Spleen (tissue), 11 donors: ENCODE measurements at regions not wholly inside any gene's neighbourhood (a gene's known extent, or its start where the extent isn't known, plus 50 kb on each side); places are given as distances from the start of the nearest gene placed in this dataset.

Source experiments
- DNase-seq: peaks from one replicate; pipeline ENCODE4 v3.0.0-alpha.2; 2020
- H3K27ac ChIP-seq, 8 donors: fragments of 200-600 bp; sonication (generic) in 7 of 8; 1 replicate in 4 of 8; 2 replicates in 4 of 8; pipeline versions ENCODE4 v1.5.0 to v1.8.0; 2016 to 2021; ENCODE audit warnings: inconsistent platforms in 4 of 8, mild to moderate bottlenecking in 4 of 8, moderate library complexity in 1 of 8
- H3K27me3 ChIP-seq, 7 donors: fragments of 200-600 bp; sonication (generic) in 6 of 7; replicated peaks in 1 of 7; 1 replicate in 4 of 7; 2 replicates in 3 of 7; pipeline versions ENCODE4 v1.5.0 to v1.8.0; 2016 to 2021; ENCODE audit warnings: inconsistent platforms in 3 of 7, mild to moderate bottlenecking in 1 of 7
- H3K36me3 ChIP-seq, 6 donors: fragments of 200-600 bp; sonication (generic) in 5 of 6; 1 replicate in 4 of 6; 2 replicates in 2 of 6; pipeline versions ENCODE4 v1.5.0 to v1.8.0; 2016 to 2021; ENCODE audit warnings: inconsistent platforms in 2 of 6
- H3K4me1 ChIP-seq, 6 donors: fragments of 200-600 bp; sonication (generic) in 5 of 6; 1 replicate in 3 of 6; 2 replicates in 3 of 6; pipeline versions ENCODE4 v1.5.0 to v1.8.0; 2016 to 2021; ENCODE audit warnings: inconsistent platforms in 3 of 6
- H3K4me3 ChIP-seq, 8 donors: fragments of 200-600 bp; sonication (generic) in 7 of 8; 1 replicate in 4 of 8; 2 replicates in 4 of 8; pipeline versions ENCODE4 v1.5.0 to v1.8.0; 2016 to 2021; ENCODE audit warnings: inconsistent platforms in 4 of 8, mild to moderate bottlenecking in 4 of 8, moderate library complexity in 2 of 8
- H3K9me3 ChIP-seq, 8 donors: fragments of 200-600 bp; sonication (generic) in 7 of 8; 1 replicate in 4 of 8; 2 replicates in 4 of 8; pipeline versions ENCODE4 v1.5.0 to v1.8.0; 2016 to 2021; ENCODE audit warnings: inconsistent platforms in 4 of 8
- CTCF ChIP-seq, 11 experiments: fragments of 200-600 bp in 7 of 11; fragments of 450-650 bp in 4 of 11; sonication (generic) in 4 of 11; IDR thresholded peaks in 8 of 11; conservative IDR thresholded peaks in 3 of 11; 1 replicate in 7 of 11; 2 replicates in 4 of 11; pipeline versions ENCODE4 v1.4.0 to v1.8.0; 2016 to 2021; ENCODE audit warnings: antibody characterized with exemption in 11 of 11, inconsistent platforms in 4 of 11, mild to moderate bottlenecking in 1 of 11
- POLR2A ChIP-seq, 3 donors: fragments of 450-650 bp; IDR thresholded peaks; one replicate each; pipeline ENCODE4 v1.5.1; 2017; ENCODE audit warnings: antibody characterized with exemption in 3 of 3, mild to moderate bottlenecking in 1 of 3
- POLR2AphosphoS5 ChIP-seq, 3 donors: sonication (generic); formaldehyde crosslinking; IDR thresholded peaks; one replicate each; pipeline ENCODE4 v1.5.1; 2017; ENCODE audit warnings: antibody characterized with exemption in 3 of 3
- WGBS, 5 donors: extraction: QIAGEN DNeasy Blood & Tissue Kit in 3 of 5; methylation state at CpG; one replicate each; pipeline versions ENCODE4 v1.1.5 to v1.1.7; 2013 to 2018; 5-methylcytosine and 5-hydroxymethylcytosine counted together
- intact Hi-C: fragments of 100-400 bp; cut with DNase I; formaldehyde crosslinking; loops from one replicate; pipeline ENCODE4 v1.15.0; 2023; ENCODE audit warnings: low total_unique reads
- donor health status: healthy with polysubstance abuse.
- donor health status: DM: no; HTN: no; CAD: no; lungs with moderate emphysema.
- donor health status: DM: no; HTN: no; CAD: no.
- donor health status: Bipolar disorder and iron deficiency.
- donor health status: healthy.
- donor health status: DM: no; HTN: no; CAD: no.
- donor health status: DM: yes; HTN: yes; CAD: no.

GRCh38 chr15:36221992-36222391 is 357.4 kb upstream of the CDIN1 start:
- intact Hi-C loops, result no loop called here
- no peak overlapping the region for H3K4me3 ChIP-seq
- H3K9me3 ChIP-seq, result peaks cover 0 to 31% (median 14%) of the 10 kb centered on the region in 8 donors
- WGBS, 5 donors, result 60 to 79% (median 72%) methylated on average over 1 of the region's 1 CpG
- H3K4me1 ChIP-seq, result no peaks in the 10 kb centered on the region
- H3K36me3 ChIP-seq, result no peaks in the 10 kb centered on the region
- no peak overlapping the region for H3K27ac ChIP-seq
- TF ChIP-seq CTCF (IDR thresholded peaks at IDR 0.05 in 8 of 11, conservative IDR thresholded peaks at IDR 0.05 in 3 of 11) (no peak), POLR2A (IDR thresholded peaks at IDR 0.05) (no peak), POLR2AphosphoS5 (IDR thresholded peaks at IDR 0.05) (no peak)
- DNase-seq, result no peak
- H3K27me3 ChIP-seq, result no peaks in the 10 kb centered on the region

GRCh38 chr15:36230776-36231175 is 348.6 kb upstream of the CDIN1 start:
- Histone ChIP-seq H3K9me3 (peaks cover 0 to 22% (median 4%) of the 10 kb centered on the region in 8 donors), H3K27me3 (no peaks in the 10 kb centered on the region), H3K4me3 (no peak overlapping the region), H3K4me1 (no peaks in the 10 kb centered on the region), H3K36me3 (no peaks in the 10 kb centered on the region), H3K27ac (no peak overlapping the region)
- intact Hi-C loops, result no loop called here
- 84 to 94% (median 87%) methylated on average over 2 of the region's 2 CpGs for WGBS, 5 donors
- no peak for TF ChIP-seq CTCF (IDR thresholded peaks at IDR 0.05 in 8 of 11, conservative IDR thresholded peaks at IDR 0.05 in 3 of 11)
- no peak for TF ChIP-seq POLR2A (IDR thresholded peaks at IDR 0.05)
- no peak for TF ChIP-seq POLR2AphosphoS5 (IDR thresholded peaks at IDR 0.05)
- no peak for DNase-seq

GRCh38 chr15:36232491-36232890 is 346.9 kb upstream of the CDIN1 start:
- H3K4me1 ChIP-seq, result no peaks in the 10 kb centered on the region
- no peaks in the 10 kb centered on the region for H3K36me3 ChIP-seq
- no peak overlapping the region for H3K27ac ChIP-seq
- no peak overlapping the region for H3K4me3 ChIP-seq
- TF ChIP-seq POLR2A (IDR thresholded peaks at IDR 0.05), result no peak
- 43 to 60% (median 54%) methylated on average over 1 of the region's 1 CpG for WGBS, 5 donors
- H3K27me3 ChIP-seq, result no peaks in the 10 kb centered on the region
- no peak for DNase-seq
- H3K9me3 ChIP-seq, result peaks cover 0 to 22% (median 3%) of the 10 kb centered on the region in 8 donors
- intact Hi-C loops, result no loop called here

DNA sequence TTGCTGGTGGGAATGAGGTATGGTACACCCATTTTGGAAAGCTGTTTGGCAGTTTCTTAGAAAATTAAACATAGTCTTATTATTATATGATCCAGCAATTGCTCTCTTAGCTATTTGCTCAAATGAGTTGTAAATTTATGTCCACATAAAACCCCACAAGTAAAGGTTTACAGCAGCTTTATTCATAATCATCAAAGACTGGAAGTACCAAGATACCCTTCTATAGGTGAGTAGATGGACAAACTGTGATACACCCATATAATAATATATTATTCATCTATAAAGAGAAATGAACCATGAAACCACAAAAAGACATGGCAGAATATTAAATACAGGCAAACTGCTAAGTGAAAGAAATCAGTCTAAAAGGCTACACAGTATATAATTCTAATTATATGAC is 344.7 kb upstream of the CDIN1 start:
- Histone ChIP-seq H3K27ac (no peak overlapping the region), H3K4me3 (no peak overlapping the region)
- intact Hi-C loops, result no loop called here

More for the DNA sequence above, 344.7 kb upstream of the CDIN1 start:
- H3K36me3 ChIP-seq, result no peaks in the 10 kb centered on the region
- no peaks in the 10 kb centered on the region for H3K4me1 ChIP-seq
- peaks cover 0 to 22% (median 3%) of the 10 kb centered on the region in 8 donors for H3K9me3 ChIP-seq
- no peaks in the 10 kb centered on the region for H3K27me3 ChIP-seq
- no peak for DNase-seq
- no peak for TF ChIP-seq POLR2AphosphoS5 (IDR thresholded peaks at IDR 0.05)
- no peak for TF ChIP-seq CTCF (IDR thresholded peaks at IDR 0.05 in 8 of 11, conservative IDR thresholded peaks at IDR 0.05 in 3 of 11)
- no peak for TF ChIP-seq POLR2A (IDR thresholded peaks at IDR 0.05)
